Forelimb muscle (tissue), 1 donor: ENCODE measurements at regions not wholly inside any gene's neighbourhood (a gene's known extent, or its start where the extent isn't known, plus 50 kb on each side); places are given as distances from the start of the nearest gene placed in this dataset.
"Not testable (repeated sequence)": the region's sequence is repeated elsewhere in the genome, so short reads cannot be mapped to it uniquely, and the experiment has no call there.

ENCODE experiments used
- DNase-seq: peaks from one replicate; pipeline ENCODE4 v3.0.0-alpha.2; 2013; ENCODE audit warnings: low read depth

- no peak for DNase-seq
Observed at GRCh38 chr12:71385155-71385554, 54.4 kb upstream of the LGR5 start.

GRCh38 chr12:71376711-71377355, 62.8 kb upstream of the LGR5 start:
- DNase-seq, result not testable (repeated sequence)

DNA sequence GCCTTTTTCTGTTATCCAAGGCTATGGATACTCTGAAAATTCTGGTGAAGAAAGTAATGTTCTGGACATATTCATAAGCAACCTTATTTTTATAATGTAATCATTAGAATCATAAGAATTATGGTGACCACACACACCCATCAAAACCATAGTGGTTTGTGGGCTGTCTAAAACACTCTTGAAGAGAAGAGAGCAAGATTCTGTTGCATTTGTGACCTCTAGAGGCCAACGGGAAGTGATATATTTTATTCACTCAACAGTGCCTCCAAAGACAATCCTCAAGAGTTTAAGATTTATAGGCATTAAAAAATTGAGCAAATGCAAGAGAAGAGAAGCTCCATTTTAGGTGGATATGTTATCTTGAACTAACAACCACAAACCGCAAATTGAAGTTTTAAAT, 68.5 kb upstream of the LGR5 start:
- no peak for DNase-seq

DNA sequence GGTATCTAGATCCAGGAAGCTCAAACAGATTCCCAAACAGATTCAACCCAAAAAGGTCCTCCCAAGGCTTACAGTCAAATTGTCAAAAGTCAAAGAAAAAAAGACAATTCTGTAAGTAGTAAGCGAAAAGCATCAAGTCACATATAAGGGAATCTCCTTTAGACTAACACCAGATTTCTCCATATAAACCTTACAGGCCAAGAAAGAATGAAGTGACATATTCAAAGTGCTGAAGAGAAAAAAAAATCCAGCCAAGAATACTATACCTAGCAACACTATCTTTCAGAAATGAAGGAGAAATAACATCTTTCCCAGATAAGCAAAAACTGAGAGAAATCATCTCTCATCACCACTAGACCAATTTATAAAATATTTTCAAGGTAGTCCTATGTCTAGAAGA, 79.6 kb upstream of the LGR5 start:
- DNase-seq, result no peak

DNA sequence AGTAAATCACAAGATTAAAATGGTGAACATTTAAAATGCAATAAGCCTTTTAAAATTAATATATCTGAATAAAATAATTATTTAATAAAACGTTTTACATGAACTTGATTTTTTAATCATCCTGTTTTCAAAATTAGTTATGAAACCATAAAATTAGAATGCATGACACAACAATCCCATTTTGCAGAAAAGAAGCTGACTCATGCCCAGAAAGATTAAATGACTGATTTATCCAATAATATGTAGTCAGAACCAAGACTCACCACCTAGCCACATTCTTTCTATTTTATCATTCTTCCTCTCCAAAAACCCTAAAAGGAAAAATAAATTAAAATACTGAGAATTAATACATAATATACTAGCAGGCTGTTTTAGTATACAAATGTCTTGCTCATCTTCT, 83.0 kb upstream of the LGR5 start:
- DNase-seq, result no peak

DNA sequence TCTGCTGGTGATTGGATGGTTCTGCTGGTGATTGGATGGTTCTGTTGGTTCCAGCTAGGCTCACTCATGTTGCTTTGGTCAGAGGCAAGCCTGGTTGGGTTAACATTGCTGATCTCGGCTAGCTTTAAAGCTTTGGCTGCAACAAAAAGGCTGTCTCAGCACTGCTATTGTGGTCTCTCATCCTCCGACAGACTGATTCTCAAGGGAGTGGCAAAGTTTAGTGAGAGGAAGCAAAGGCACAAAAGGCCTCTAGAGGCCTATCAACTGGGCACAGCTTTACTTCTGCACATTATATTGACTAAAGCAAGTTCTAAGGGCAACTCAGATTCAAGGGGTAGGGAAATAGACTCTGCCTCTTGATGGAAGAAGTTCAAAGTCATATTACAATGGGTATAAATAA, 84.7 kb upstream of the LGR5 start:
- no peak for DNase-seq

DNA sequence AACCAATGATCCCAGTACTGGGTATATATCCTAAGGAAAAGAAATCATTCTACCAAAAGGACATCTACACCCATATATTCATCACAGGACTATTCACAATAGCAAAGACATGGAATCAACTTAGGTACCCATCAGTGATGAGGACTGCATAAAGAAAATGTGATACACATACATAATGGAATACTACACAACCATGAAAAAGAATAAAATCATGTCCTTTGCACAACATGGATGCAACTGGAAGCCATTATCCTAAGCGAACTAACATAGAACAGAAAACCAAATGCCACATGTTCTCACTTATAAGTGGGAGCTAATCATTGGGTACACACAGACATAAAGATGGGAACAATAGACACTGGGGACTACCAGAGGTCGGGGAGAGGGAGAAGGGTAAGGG, 86.0 kb upstream of the LGR5 start:
- DNase-seq, result no peak

DNA sequence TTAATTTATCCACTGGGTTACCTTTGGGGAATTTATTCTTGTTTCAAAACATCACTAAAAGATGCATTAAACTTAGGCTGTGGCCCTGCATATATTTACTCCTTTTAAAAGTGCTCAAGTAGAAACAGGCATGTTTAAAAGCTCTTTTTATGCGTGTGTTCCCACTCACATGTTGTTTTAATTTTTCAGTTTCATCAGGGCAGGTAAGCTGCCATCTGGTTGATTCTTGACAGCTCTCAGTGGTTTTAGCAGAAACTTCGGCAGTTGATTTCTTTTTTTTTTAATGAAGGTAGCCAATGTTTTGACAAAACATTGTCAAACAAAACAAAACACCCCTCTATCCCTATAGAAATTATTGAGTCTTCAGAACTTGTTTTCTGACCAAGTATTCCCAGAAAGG, 89.6 kb upstream of the LGR5 start:
- DNase-seq, result no peak

DNA sequence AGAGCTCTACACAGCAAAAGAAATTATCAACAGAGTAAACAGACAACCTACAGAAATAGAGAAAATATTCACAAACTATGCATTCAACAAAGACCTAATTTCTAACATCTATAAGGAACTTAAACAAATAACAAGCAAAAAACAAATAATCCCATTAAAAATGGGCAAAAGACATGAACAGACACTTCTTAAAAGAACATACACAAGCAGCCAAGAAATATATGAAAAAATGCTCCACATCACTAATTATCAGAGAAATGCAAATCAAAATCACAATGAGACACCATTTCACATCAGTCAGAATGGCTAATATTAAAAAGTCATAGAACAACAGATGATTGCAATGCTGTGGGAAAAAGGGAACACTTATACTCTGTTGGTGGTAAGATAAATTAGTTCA, 100.7 kb upstream of the LGR5 start:
- DNase-seq, result no peak

- no peak for DNase-seq
Observed at GRCh38 chr12:71335963-71336257, 103.7 kb upstream of the LGR5 start.

GRCh38 chr12:71335151-71335962, 104.2 kb upstream of the LGR5 start:
- DNase-seq, result peak; percentile 75

GRCh38 chr12:71333418-71333817, 106.2 kb upstream of the LGR5 start:
- DNase-seq, result no peak

- DNase-seq, result no peak
Observed at GRCh38 chr12:71329956-71330355, 109.6 kb upstream of the LGR5 start.

DNA sequence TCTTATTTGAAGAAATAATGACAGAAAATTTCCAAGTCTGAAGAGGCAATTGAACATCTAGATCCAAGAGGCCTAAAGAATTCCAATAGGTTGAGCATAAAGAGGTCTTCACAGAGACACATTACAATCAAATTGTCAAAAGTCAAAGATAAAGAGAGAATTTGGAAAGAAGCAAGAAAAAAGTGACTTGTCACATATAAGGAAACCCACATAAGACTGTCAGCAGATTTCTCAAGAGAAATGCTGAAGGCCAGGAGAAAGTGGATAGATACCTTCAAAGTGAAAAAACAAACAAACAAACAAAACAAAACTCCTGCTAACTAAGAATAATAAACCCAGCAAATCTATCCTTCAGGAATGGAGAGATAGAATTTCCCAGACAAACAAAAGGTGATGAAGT, 118.1 kb upstream of the LGR5 start:
- no peak for DNase-seq

DNA sequence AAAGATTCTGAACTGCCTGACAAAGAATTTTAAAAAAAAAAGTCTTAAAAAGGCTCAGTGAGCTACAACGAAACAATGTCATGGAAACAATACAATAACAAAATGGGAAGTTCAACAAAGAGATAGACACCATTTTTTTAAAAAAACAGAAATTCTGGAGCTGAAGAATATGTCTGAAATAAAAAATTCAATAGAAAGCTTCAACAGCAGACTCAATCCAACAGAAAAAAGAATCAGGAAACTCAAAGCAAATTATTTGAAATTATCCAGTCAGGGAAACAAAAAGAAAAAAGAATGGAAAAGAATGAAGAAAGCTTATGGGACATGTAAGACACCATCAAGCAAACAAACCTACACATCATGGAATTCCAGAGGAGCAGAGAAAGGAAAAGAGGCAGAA, 118.5 kb upstream of the LGR5 start:
- no peak for DNase-seq

DNA sequence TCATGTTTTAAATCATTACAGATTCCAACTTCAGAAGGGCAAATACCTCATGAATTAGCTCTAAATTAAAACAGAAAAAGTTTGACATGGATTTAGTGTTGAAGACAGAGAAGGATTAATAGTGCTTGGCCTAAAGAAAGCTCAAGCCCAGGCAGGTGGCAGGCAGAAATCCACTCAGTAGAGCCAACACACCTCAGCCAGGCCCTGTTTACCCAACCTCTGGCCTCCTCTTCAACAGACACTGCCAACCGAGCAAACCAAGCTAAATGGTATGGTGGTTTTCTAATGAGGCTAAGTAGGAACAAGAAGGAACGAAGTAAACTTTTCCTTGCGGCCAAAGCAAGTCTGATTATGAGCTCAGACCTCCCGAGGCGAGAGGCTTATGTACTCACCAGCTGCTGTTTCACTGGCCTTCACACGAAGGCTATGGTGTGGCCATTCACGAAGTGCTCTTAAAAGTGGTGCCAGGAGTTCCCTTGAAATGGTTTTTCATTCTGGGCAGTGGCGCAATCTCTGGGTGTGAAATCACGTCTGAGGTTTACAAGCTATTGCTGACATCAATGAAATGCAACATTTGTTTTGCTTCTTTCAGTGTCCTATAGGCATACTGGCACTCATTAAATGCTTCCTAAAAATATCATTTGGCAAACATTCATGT, 124.1 kb upstream of the LGR5 start:
- no peak for DNase-seq

DNA sequence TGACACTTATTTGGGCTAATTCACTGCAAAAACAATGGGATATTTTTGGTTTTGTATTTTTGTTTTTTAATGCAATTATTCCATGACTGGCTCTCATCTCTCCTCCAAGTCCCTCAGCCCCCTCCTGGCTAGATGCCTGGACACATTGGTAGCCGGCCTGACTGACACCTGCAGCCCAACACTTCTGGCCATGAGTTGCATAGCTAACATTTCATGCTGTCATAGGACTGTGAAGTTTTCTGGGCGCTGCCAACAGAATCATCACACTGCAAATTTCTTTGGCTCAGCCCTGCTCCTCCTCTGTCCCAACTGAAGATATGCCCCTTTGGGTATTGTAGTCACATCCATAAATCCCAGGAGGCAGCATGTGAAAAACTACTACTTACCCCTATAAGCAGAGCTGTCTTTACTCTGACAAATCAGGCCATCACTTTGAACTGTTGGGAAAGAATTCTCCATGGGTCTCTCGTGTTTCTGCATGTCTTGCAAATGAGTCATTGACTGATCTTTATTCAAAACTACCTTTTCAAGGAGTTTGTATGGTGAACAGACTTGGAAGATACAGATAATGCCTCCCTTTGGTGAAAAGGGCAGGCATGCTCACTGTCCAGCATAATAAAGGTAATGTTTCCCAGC, 126.7 kb upstream of the LGR5 start:
- DNase-seq, result no peak

GRCh38 chr12:71311611-71312010, 128.0 kb upstream of the LGR5 start:
- DNase-seq, result not testable (repeated sequence)

DNA sequence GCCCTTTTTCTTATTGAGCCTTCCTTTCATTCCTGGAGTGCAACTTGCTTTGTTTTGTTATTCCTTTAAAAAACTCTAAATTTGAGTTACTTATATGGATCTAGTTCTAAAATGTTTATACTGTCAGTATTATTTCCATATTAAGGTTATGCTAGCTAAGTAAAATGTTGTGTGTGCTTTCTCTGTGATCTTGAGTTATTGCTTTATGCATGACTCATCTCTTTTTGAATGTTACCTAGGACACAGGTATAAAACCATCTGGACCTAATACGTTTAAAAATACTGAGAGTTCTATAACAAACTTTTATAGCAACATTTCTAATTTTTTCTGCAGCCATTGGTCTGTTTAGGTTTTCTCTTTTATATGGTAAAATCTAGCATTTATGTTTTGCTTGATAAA, 132.8 kb upstream of the LGR5 start:
- DNase-seq, result no peak

DNA sequence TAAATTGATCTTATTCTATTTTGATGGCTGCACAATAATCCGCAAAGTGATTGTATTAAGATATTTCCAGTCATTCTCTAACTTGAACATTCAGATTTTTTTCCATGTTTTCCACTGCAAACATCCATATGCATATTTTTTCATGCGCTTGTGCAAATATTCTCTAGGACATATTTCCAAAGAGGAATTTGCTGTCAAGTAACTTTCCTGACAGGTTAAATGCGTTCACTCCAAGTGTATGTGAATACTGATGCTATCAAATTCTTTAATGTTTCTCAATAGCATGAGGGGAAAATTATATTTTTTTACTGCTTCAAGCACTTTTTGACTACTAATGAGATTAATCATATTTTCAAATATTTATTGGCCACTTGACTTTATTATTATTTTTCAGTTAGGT, 135.3 kb upstream of the LGR5 start:
- no peak for DNase-seq

GRCh38 chr12:71303199-71303598, 136.4 kb upstream of the LGR5 start:
- DNase-seq, result no peak

DNA sequence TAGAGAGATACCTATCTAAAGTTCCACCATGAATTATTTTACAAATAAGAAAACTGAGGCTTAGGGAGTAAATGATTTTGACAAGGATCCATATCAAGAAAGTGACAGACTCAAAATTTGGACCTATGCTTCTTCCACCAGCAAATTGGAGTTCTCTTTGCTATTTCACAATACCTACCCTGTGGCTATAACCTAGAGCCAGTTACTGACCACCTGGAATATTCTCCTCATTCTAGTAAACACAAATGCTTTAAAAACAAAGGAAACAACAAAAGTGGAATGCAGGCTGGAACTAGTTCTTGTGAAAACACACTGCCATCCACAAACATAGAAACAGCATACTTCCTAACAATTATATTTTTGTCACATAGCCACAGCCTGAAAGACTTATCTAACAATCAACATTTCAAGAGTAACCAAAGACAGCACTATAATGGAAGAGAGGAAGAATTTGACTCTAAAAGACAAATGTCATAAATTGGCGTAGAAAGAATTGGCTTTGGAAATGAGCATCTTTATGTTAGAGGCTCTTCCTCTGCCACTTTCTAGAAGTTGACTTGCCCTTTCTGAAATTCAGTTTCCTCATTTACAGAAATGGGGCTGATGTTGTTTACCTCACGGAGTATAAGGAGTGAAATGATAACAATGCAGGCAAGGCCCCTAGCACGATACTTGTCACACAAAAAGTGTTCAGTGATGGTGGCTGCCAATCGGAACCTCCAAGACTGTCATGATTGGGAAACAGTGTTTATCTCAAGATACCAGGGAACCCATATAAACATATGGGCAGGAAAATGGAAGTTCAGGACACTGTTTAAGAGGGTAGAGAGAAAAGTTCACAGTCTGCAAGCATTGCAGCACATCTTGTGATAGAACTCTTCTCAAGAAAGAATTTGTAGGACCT, 138.6 kb upstream of the LGR5 start:
- no peak for DNase-seq
